Right lobe of liver (tissue), 6 donors: ENCODE measurements at regions not wholly inside any gene's neighbourhood (a gene's known extent, or its start where the extent isn't known, plus 50 kb on each side); places are given as distances from the start of the nearest gene placed in this dataset.

Source experiments
- ATAC-seq, 4 donors: fragments of 200-7000 bp; cut with Tn5 transposase; one replicate each; pipeline ENCODE4 v1.9.1; 2020; ENCODE audit warnings: mild to moderate bottlenecking in 4 of 4, moderate library complexity in 4 of 4
- DNase-seq, 3 donors: peaks; one replicate each; pipeline ENCODE4 v3.0.0-alpha.2; 2020
- H3K27ac ChIP-seq, 3 donors: fragments of 200-600 bp; one replicate each; pipeline ENCODE4 v1.8.0; 2022
- H3K27me3 ChIP-seq, 2 donors: fragments of 200-600 bp; one replicate each; pipeline ENCODE4 v1.8.0; 2022
- H3K36me3 ChIP-seq, 4 donors: fragments of 200-600 bp; sonication (generic) in 1 of 4; one replicate each; pipeline versions ENCODE4 v1.5.1 to v1.8.0; 2017 to 2022; ENCODE audit warnings: control low read depth in 1 of 4
- H3K4me1 ChIP-seq, 4 donors: fragments of 200-600 bp; sonication (generic) in 1 of 4; one replicate each; pipeline versions ENCODE4 v1.5.1 to v1.8.0; 2017 to 2022; ENCODE audit warnings: control low read depth in 1 of 4
- H3K4me3 ChIP-seq, 3 donors: fragments of 200-600 bp; one replicate each; pipeline ENCODE4 v1.8.0; 2022
- H3K9me3 ChIP-seq, 4 donors: fragments of 200-600 bp; sonication (generic) in 1 of 4; one replicate each; pipeline versions ENCODE4 v1.5.1 to v1.8.0; 2017 to 2022; ENCODE audit warnings: control low read depth in 1 of 4
- CTCF ChIP-seq, 4 donors: fragments of 200-600 bp in 3 of 4; fragments of 450-650 bp in 1 of 4; IDR thresholded peaks; one replicate each; pipeline versions ENCODE4 v1.5.1 to v1.8.0; 2016 to 2022; ENCODE audit warnings: antibody characterized with exemption in 4 of 4, mild to moderate bottlenecking in 2 of 4
- POLR2A ChIP-seq: fragments of 450-650 bp; IDR thresholded peaks from one replicate; pipeline ENCODE4 v1.6.1; 2017; ENCODE audit warnings: antibody characterized with exemption, mild to moderate bottlenecking
- WGBS: methylation state at CpG from one replicate; pipeline ENCODE4 v1.1.6; 2018; ENCODE audit warnings: low coverage, low lambda C conversion rate; ENCODE audit not compliant: insufficient coverage; ENCODE audit errors: missing lambda C conversion rate; 5-methylcytosine and 5-hydroxymethylcytosine counted together
- intact Hi-C, 2 donors: fragments of 100-400 bp; cut with DNase I; formaldehyde crosslinking; loops; one replicate each; pipeline versions ENCODE4 v1.11.2 to v1.14.1; 2022
- donor health status: DM: no; HTN: yes; CAD: no.
- donor health status: DM: no; HTN: no; CAD: no.
- donor health status: DM: no; HTN: no; CAD: no.
- donor health status: DM: no; HTN: yes; CAD: no.
- donor health status: DM: no; HTN: yes; CAD: no.

- Histone ChIP-seq H3K36me3 (no peaks in the 10 kb centered on the region), H3K4me1 (no peaks in the 10 kb centered on the region), H3K4me3 (no peak overlapping the region), H3K27me3 (peaks cover 0 to 4% of the 10 kb centered on the region in 2 donors), H3K9me3 (no peaks in the 10 kb centered on the region), H3K27ac (no peak overlapping the region)
- DNase-seq (no peak), ATAC-seq (no peak)
- no peak for TF ChIP-seq POLR2A
- TF ChIP-seq CTCF (IDR thresholded peaks at IDR 0.05) = no peak
- intact Hi-C loops = no loop called here
- whole genome bisulfite sequencing = 68% methylated on average over 4 of the region's 4 CpGs
Measured at GRCh38 chr2:176821350-176821749, 391.2 kb upstream of the HNRNPA3 start.

GRCh38 chr2:176822060-176822459, 390.5 kb upstream of the HNRNPA3 start:
- Histone ChIP-seq H3K4me1 (no peaks in the 10 kb centered on the region), H3K27me3 (peaks cover 0 to 4% of the 10 kb centered on the region in 2 donors), H3K4me3 (no peak overlapping the region), H3K27ac (no peak overlapping the region), H3K36me3 (no peaks in the 10 kb centered on the region), H3K9me3 (no peaks in the 10 kb centered on the region)
- ATAC-seq = no peak
- DNase-seq = no peak
- no peak for TF ChIP-seq CTCF (IDR thresholded peaks at IDR 0.05)
- TF ChIP-seq POLR2A = no peak
- intact Hi-C loops = no loop called here
- 59% methylated on average over 2 of the region's 2 CpGs for WGBS

GRCh38 chr2:176826356-176826755, 386.2 kb upstream of the HNRNPA3 start:
- no peak overlapping the region for H3K4me3 ChIP-seq
- intact Hi-C loops = no loop called here
- DNase-seq (no peak), ATAC-seq (no peak)
- peaks cover 0 to 4% of the 10 kb centered on the region in 2 donors for H3K27me3 ChIP-seq
- H3K36me3 ChIP-seq = no peaks in the 10 kb centered on the region
- no peaks in the 10 kb centered on the region for H3K9me3 ChIP-seq
- WGBS = 43% methylated on average over 2 of the region's 2 CpGs
- TF ChIP-seq POLR2A (no peak), CTCF (IDR thresholded peaks at IDR 0.05) (no peak)
- H3K27ac ChIP-seq = no peak overlapping the region
- H3K4me1 ChIP-seq = no peaks in the 10 kb centered on the region

GRCh38 chr2:176826984-176827668, 385.5 kb upstream of the HNRNPA3 start:
- Histone ChIP-seq H3K27ac (no peak overlapping the region), H3K27me3 (peaks cover 0 to 4% of the 10 kb centered on the region in 2 donors), H3K4me1 (no peaks in the 10 kb centered on the region), H3K36me3 (no peaks in the 10 kb centered on the region), H3K4me3 (no peak overlapping the region), H3K9me3 (no peaks in the 10 kb centered on the region)
- no peak for TF ChIP-seq POLR2A
- TF ChIP-seq CTCF (IDR thresholded peaks at IDR 0.05) = no peak
- WGBS = 55% methylated on average over 6 of the region's 9 CpGs
- intact Hi-C loops = no loop called here
- ATAC-seq (no peak), DNase-seq (no peak)
